ENCODE measurements at regions not wholly inside any gene's neighbourhood (a gene's known extent, or its start where the extent isn't known, plus 50 kb on each side); places are given as distances from the start of the nearest gene placed in this dataset.

DNA sequence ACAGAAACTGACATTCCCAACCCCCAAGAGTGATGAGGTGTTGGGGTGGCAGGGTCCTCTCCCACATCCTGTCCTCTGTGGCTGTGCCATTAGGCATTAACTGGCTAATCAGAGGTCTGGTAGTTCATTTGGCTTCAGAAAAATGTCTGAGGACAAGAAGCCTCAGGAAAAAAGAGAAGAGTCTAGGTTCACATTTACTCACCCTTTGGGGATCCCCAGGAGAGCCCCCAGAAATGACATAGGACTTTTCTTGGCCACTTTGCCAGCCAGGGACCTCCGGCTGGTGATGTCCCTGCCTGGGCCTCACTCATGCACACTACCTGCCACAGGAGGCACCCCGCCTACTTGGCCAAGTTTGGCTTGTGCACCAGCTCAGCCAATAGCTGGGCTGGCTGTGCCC is 173.0 kb downstream of the RBM46 start:
- H3F3A ChIP-seq (ENCODE audit: insufficient read depth) = no peaks in the 10 kb centered on the region
- H2AFZ ChIP-seq = no peak overlapping the region
- H3K36me3 ChIP-seq (ENCODE audit: low read depth) = no peaks in the 10 kb centered on the region
- no peaks in the 10 kb centered on the region for H3K79me2 ChIP-seq (ENCODE audit: insufficient read depth)
- WGBS, 2 experiments (ENCODE audit: low coverage in 1 of 2, low lambda C conversion rate in 2 of 2, missing lambda C conversion rate in 2 of 2) = 27 to 35% methylated on average over 2 of the region's 2 CpGs
- no peak for DNase-seq
- no peak overlapping the region for H3K4me2 ChIP-seq (ENCODE audit: unreplicated experiment)
- no peaks in the 10 kb centered on the region for H3K9me2 ChIP-seq (ENCODE audit: insufficient read depth)
- H3K4me1 ChIP-seq (ENCODE audit: insufficient read depth) = no peaks in the 10 kb centered on the region
- no peaks in the 10 kb centered on the region for H3K27me3 ChIP-seq (replicated peaks; ENCODE audit: insufficient read depth)
- H3K27ac ChIP-seq = no peak overlapping the region
- no peak overlapping the region for H3K4me3 ChIP-seq
- TF ChIP-seq EZH2 (IDR thresholded peaks at IDR 0.05; ENCODE audit: insufficient read depth, poor library complexity, severe bottlenecking) = no peak
- TF ChIP-seq EZH2phosphoT487 (IDR thresholded peaks at IDR 0.05; ENCODE audit: insufficient read depth, low read depth) = no peak
- in situ Hi-C loops (cut with MboI) = no loop called here
- H3K9ac ChIP-seq = no peak overlapping the region
- H3K9me3 ChIP-seq (ENCODE audit: low read depth) = no peaks in the 10 kb centered on the region
- no peaks in the 10 kb centered on the region; the same call in 1 of the 2 replicates for H4K20me1 ChIP-seq (ENCODE audit: insufficient read depth)

GRCh38 chr4:154958121-154958520 is 177.0 kb downstream of the RBM46 start:
- Histone ChIP-seq H3K4me3 (no peak overlapping the region), H3K79me2 (ENCODE audit: insufficient read depth) (no peaks in the 10 kb centered on the region), H3K9me3 (ENCODE audit: low read depth) (no peaks in the 10 kb centered on the region), H3K9me2 (ENCODE audit: insufficient read depth) (no peaks in the 10 kb centered on the region), H3K9ac (no peak overlapping the region), H3K4me1 (ENCODE audit: insufficient read depth) (no peaks in the 10 kb centered on the region), H3F3A (ENCODE audit: insufficient read depth) (no peaks in the 10 kb centered on the region), H3K36me3 (ENCODE audit: low read depth) (no peaks in the 10 kb centered on the region), H3K27ac (no peak overlapping the region), H4K20me1 (ENCODE audit: insufficient read depth) (no peaks in the 10 kb centered on the region; the same call in 1 of the 2 replicates), H3K4me2 (ENCODE audit: unreplicated experiment) (no peak overlapping the region), H2AFZ (no peak overlapping the region), H3K27me3 (replicated peaks; ENCODE audit: insufficient read depth) (no peaks in the 10 kb centered on the region)
- DNase-seq = no peak
- in situ Hi-C loops (cut with MboI) = no loop called here
- TF ChIP-seq EZH2 (IDR thresholded peaks at IDR 0.05; ENCODE audit: insufficient read depth, poor library complexity, severe bottlenecking) (no peak), EZH2phosphoT487 (IDR thresholded peaks at IDR 0.05; ENCODE audit: insufficient read depth, low read depth) (no peak)

DNA sequence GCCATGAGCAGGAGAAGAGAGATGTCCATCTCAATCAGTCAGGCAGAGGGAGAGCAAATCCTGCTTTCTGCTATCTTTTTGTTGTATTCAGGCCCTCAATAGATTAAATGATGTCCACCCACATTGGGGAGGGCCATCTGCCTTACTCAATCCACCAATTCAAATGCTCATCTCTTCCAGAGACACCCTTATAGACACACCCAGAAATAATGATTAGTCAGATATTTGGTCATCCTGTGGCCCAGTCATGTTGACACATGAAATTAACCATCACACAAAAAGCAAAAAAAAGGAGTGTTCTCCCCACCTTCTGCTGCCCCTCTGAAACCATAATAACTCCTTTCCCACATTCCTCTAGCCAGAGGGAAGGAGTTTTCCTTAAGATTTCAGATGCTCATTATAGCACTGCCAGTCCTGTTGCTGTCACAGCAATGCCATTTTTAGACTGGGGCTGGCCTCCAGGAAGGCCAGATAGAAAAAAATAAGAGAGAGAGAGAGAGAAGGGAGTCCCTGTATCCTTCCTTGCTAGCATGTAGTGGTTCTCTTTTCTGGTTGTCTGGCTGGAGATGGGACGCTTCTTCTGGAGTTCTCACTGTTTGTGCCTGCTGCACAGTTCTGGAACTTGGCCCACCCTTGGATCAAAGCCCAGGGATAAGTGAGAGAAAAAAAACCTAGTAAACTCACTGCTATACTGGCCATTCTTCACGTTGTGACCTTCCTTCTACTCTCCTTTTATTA is 177.7 kb downstream of the RBM46 start:
- Histone ChIP-seq H3K4me1 (ENCODE audit: insufficient read depth) (no peaks in the 10 kb centered on the region), H3K4me2 (ENCODE audit: unreplicated experiment) (no peak overlapping the region), H3K4me3 (no peak overlapping the region), H3K9me2 (ENCODE audit: insufficient read depth) (no peaks in the 10 kb centered on the region), H3K27me3 (replicated peaks; ENCODE audit: insufficient read depth) (no peaks in the 10 kb centered on the region), H3K9ac (no peak overlapping the region), H3F3A (ENCODE audit: insufficient read depth) (no peaks in the 10 kb centered on the region), H3K27ac (no peak overlapping the region), H3K9me3 (ENCODE audit: low read depth) (no peaks in the 10 kb centered on the region), H3K79me2 (ENCODE audit: insufficient read depth) (no peaks in the 10 kb centered on the region), H3K36me3 (ENCODE audit: low read depth) (no peaks in the 10 kb centered on the region), H2AFZ (no peak overlapping the region), H4K20me1 (ENCODE audit: insufficient read depth) (no peaks in the 10 kb centered on the region; the same call in 1 of the 2 replicates)
- DNase-seq = no peak
- TF ChIP-seq EZH2 (IDR thresholded peaks at IDR 0.05; ENCODE audit: insufficient read depth, poor library complexity, severe bottlenecking) = no peak
- no peak for TF ChIP-seq EZH2phosphoT487 (IDR thresholded peaks at IDR 0.05; ENCODE audit: insufficient read depth, low read depth)
- WGBS, 2 experiments (ENCODE audit: low coverage in 1 of 2, low lambda C conversion rate in 2 of 2, missing lambda C conversion rate in 2 of 2) = 0 to 2% methylated on average over 2 of the region's 2 CpGs
- in situ Hi-C loops (cut with MboI) = no loop called here

- TF ChIP-seq EZH2 (IDR thresholded peaks at IDR 0.05; ENCODE audit: insufficient read depth, poor library complexity, severe bottlenecking) (no peak), EZH2phosphoT487 (IDR thresholded peaks at IDR 0.05; ENCODE audit: insufficient read depth, low read depth) (no peak)
- no peak overlapping the region for H3K4me3 ChIP-seq
- H4K20me1 ChIP-seq (ENCODE audit: insufficient read depth) = no peaks in the 10 kb centered on the region; the same call in 1 of the 2 replicates
- H2AFZ ChIP-seq = no peak overlapping the region
- H3K27me3 ChIP-seq (replicated peaks; ENCODE audit: insufficient read depth) = no peaks in the 10 kb centered on the region
- DNase-seq = no peak
- H3K27ac ChIP-seq = no peak overlapping the region
- WGBS, 2 experiments (ENCODE audit: low coverage in 1 of 2, low lambda C conversion rate in 2 of 2, missing lambda C conversion rate in 2 of 2) = 27% methylated on average over 2 of the region's 2 CpGs
- no peaks in the 10 kb centered on the region for H3K36me3 ChIP-seq (ENCODE audit: low read depth)
- H3K9me2 ChIP-seq (ENCODE audit: insufficient read depth) = no peaks in the 10 kb centered on the region
- no peak overlapping the region for H3K4me2 ChIP-seq (ENCODE audit: unreplicated experiment)
- no peaks in the 10 kb centered on the region for H3F3A ChIP-seq (ENCODE audit: insufficient read depth)
- H3K9ac ChIP-seq = no peak overlapping the region
- H3K4me1 ChIP-seq (ENCODE audit: insufficient read depth) = no peaks in the 10 kb centered on the region
- in situ Hi-C loops (cut with MboI) = no loop called here
- H3K9me3 ChIP-seq (ENCODE audit: low read depth) = no peaks in the 10 kb centered on the region
- no peaks in the 10 kb centered on the region for H3K79me2 ChIP-seq (ENCODE audit: insufficient read depth)
Observed at GRCh38 chr4:154959756-154960155, 178.7 kb downstream of the RBM46 start.
